GM18511 (cell line): ENCODE measurements at regions not wholly inside any gene's neighbourhood (a gene's known extent, or its start where the extent isn't known, plus 50 kb on each side); places are given as distances from the start of the nearest gene placed in this dataset.

Experiments used
- ATAC-seq: cut with Tn5 transposase; IDR thresholded peaks from one replicate; pipeline ENCODE4 v1.9.1; 2021; ENCODE audit warnings: mild to moderate bottlenecking, moderate library complexity; ENCODE audit not compliant: unreplicated experiment

- ATAC-seq = no peak
Measured at GRCh38 chr13:100941377-100942368, 267.1 kb upstream of the TMTC4 start.

GRCh38 chr13:100940658-100941057, 266.1 kb upstream of the TMTC4 start:
- ATAC-seq = no peak

- no peak for ATAC-seq
Measured at GRCh38 chr13:100933841-100934240, 259.2 kb upstream of the TMTC4 start.

GRCh38 chr13:100922599-100922998, 248.0 kb upstream of the TMTC4 start:
- no peak for ATAC-seq

GRCh38 chr13:100921139-100921538, 246.5 kb upstream of the TMTC4 start:
- ATAC-seq = no peak

GRCh38 chr13:100917011-100917410, 242.4 kb upstream of the TMTC4 start:
- ATAC-seq = no peak

- no peak for ATAC-seq
Measured at GRCh38 chr13:100913143-100913542, 238.5 kb upstream of the TMTC4 start.

GRCh38 chr13:100904293-100904976, 229.8 kb upstream of the TMTC4 start:
- no peak for ATAC-seq

- ATAC-seq = no peak
Measured at GRCh38 chr13:100899720-100900316, 225.2 kb upstream of the TMTC4 start.

GRCh38 chr13:100898431-100898830, 223.8 kb upstream of the TMTC4 start:
- ATAC-seq = no peak

- no peak for ATAC-seq
Measured at GRCh38 chr13:100895651-100896050, 221.1 kb upstream of the TMTC4 start.

GRCh38 chr13:100892981-100893380, 218.4 kb upstream of the TMTC4 start:
- no peak for ATAC-seq

- ATAC-seq = no peak
Measured at GRCh38 chr13:100890645-100891044, 216.1 kb upstream of the TMTC4 start.

GRCh38 chr13:100887729-100888151, 213.1 kb upstream of the TMTC4 start:
- no peak for ATAC-seq

- ATAC-seq = no peak
Measured at GRCh38 chr13:100883453-100883852, 208.9 kb upstream of the TMTC4 start.

GRCh38 chr13:100881291-100881864, 206.8 kb upstream of the TMTC4 start:
- no peak for ATAC-seq

GRCh38 chr13:100880166-100880565, 205.6 kb upstream of the TMTC4 start:
- ATAC-seq = no peak

GRCh38 chr13:100879255-100879654, 204.7 kb upstream of the TMTC4 start:
- ATAC-seq = no peak

GRCh38 chr13:100876044-100876403, 201.4 kb upstream of the TMTC4 start:
- ATAC-seq = no peak

- ATAC-seq = peak; percentile 76
Measured at GRCh38 chr13:100875392-100876043, 200.9 kb upstream of the TMTC4 start.

GRCh38 chr13:100872761-100873160, 198.2 kb upstream of the TMTC4 start:
- no peak for ATAC-seq
